Brain microvascular endothelial cell (primary cell): ENCODE measurements at regions not wholly inside any gene's neighbourhood (a gene's known extent, or its start where the extent isn't known, plus 50 kb on each side); places are given as distances from the start of the nearest gene placed in this dataset.

Experiments
- DNase-seq: peaks from one replicate; pipeline ENCODE4 v3.0.0-alpha.2; 2020
- H3K27ac ChIP-seq: fragments of 250-450 bp; sonication (Bioruptor Pico); 2 replicates; pipeline ENCODE4 v1.5.1; 2020; ENCODE audit warnings: mild to moderate bottlenecking, moderate library complexity
- H3K27me3 ChIP-seq: fragments of 250-450 bp; sonication (Bioruptor Pico); replicated peaks from 2 replicates; pipeline ENCODE4 v1.5.1; 2020; ENCODE audit warnings: mild to moderate bottlenecking
- H3K36me3 ChIP-seq: fragments of 250-450 bp; sonication (Bioruptor Pico); replicated peaks from 2 replicates; pipeline ENCODE4 v1.5.1; 2020; ENCODE audit warnings: mild to moderate bottlenecking
- H3K4me3 ChIP-seq: 2 replicates; pipeline ENCODE4 v1.5.1; 2011; ENCODE audit warnings: low read depth, mild to moderate bottlenecking, control low read depth, low read length, moderate library complexity
- CTCF ChIP-seq: IDR thresholded peaks from 2 replicates; pipeline ENCODE4 v1.5.1; 2011; ENCODE audit warnings: low read depth, mild to moderate bottlenecking, moderate library complexity, low read length, control low read depth, inconsistent platforms; ENCODE audit errors: missing control alignments
- in situ Hi-C: cut with HindIII; loops from 2 replicates; pipeline ENCODE4 v1.10.0; 2017; ENCODE audit warnings: low sequenced_read_pairs, low pct_ligation_motif_present

- H3K4me3 ChIP-seq = no peak overlapping the region
- no peaks in the 10 kb centered on the region for H3K36me3 ChIP-seq
- no peaks in the 10 kb centered on the region for H3K27me3 ChIP-seq
- peak; percentile 12 for DNase-seq
- in situ Hi-C loops = no loop called here
- TF ChIP-seq CTCF = peak; percentile 69
- no peak overlapping the region for H3K27ac ChIP-seq
Observed at GRCh38 chr2:212863185-212863588, 288.2 kb downstream of the IKZF2 start.

- Histone ChIP-seq H3K36me3 (no peaks in the 10 kb centered on the region), H3K27me3 (no peaks in the 10 kb centered on the region), H3K27ac (no peak overlapping the region), H3K4me3 (no peak overlapping the region)
- TF ChIP-seq CTCF = no peak
- DNase-seq = peak; percentile 12
- in situ Hi-C loops = no loop called here
Observed at GRCh38 chr2:212858496-212858895, 292.9 kb downstream of the IKZF2 start.

GRCh38 chr2:212854771-212855170 is 296.6 kb downstream of the IKZF2 start:
- TF ChIP-seq CTCF = no peak
- no peak overlapping the region for H3K27ac ChIP-seq
- no peaks in the 10 kb centered on the region for H3K27me3 ChIP-seq
- H3K36me3 ChIP-seq = no peaks in the 10 kb centered on the region
- in situ Hi-C loops = no loop called here
- no peak for DNase-seq
- H3K4me3 ChIP-seq = no peak overlapping the region

- H3K27me3 ChIP-seq = no peaks in the 10 kb centered on the region
- H3K4me3 ChIP-seq = no peak overlapping the region
- no peak overlapping the region for H3K27ac ChIP-seq
- no peak for DNase-seq
- H3K36me3 ChIP-seq = no peaks in the 10 kb centered on the region
- in situ Hi-C loops = no loop called here
- TF ChIP-seq CTCF = no peak
Observed at GRCh38 chr2:212854116-212854515, 297.3 kb downstream of the IKZF2 start.

GRCh38 chr2:212845941-212846340 is 305.5 kb downstream of the IKZF2 start:
- peak; percentile 51 for DNase-seq
- no peaks in the 10 kb centered on the region for H3K36me3 ChIP-seq
- no peak overlapping the region for H3K4me3 ChIP-seq
- in situ Hi-C loops = no loop called here
- no peak for TF ChIP-seq CTCF
- H3K27ac ChIP-seq = peak overlapping the region; percentile 71
- H3K27me3 ChIP-seq = no peaks in the 10 kb centered on the region

GRCh38 chr2:212843409-212844199 is 305.0 kb upstream of the ERBB4 start:
- Histone ChIP-seq H3K4me3 (no peak overlapping the region), H3K27ac (peak overlapping the region; percentile 92), H3K27me3 (no peaks in the 10 kb centered on the region), H3K36me3 (no peaks in the 10 kb centered on the region)
- TF ChIP-seq CTCF = no peak
- peak; percentile 76 for DNase-seq
- in situ Hi-C loops = no loop called here
